Fibroblast of skin of left biceps (primary cell): ENCODE measurements at regions not wholly inside any gene's neighbourhood (a gene's known extent, or its start where the extent isn't known, plus 50 kb on each side); places are given as distances from the start of the nearest gene placed in this dataset.
"Not testable (repeated sequence)": the region's sequence is repeated elsewhere in the genome, so short reads cannot be mapped to it uniquely, and the experiment has no call there.

Source experiments
- DNase-seq, 2 experiments: peaks; one replicate each; pipeline ENCODE4 v3.0.0-alpha.2; 2013; ENCODE audit warnings: low read depth in 2 of 2

DNA sequence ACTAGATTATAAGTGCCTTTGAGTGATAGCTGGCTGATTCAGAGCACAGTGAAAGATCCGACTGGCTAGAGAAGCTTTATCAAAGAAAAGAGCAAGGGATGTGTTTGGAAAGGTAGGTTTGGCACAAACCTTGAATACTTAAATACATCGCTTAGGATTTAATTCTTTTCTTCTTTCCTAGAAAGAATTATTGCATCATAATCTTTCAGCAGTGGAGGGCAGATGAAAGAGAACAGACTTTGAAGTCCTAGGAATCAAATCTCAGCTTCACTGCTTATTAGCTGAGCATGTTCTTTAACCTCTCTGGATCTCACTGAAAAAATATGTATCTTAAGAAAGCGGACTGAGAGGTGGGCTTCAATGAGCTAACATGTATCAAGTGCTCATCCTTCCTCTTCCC, 122.8 kb downstream of the ZNF365 start:
- DNase-seq, result no peak

DNA sequence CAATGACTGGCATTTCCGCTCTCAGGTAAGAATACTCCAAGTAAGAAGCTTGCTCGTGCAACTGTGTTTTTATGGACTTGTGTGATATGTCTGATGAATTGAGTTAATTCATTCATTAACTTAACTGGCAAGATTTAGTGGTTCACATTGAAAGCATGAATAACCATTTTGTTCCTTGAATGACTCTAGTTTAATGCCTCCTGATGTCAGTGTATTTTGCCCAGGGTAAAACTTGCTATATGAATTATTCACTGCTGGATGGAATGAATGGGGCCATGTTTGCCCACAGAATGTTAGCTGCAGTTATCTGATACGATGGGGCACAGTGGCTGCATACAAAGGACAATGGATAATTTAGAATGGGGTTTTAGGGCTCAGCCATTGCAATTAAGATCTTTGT, 124.1 kb downstream of the ZNF365 start:
- no peak for DNase-seq

DNA sequence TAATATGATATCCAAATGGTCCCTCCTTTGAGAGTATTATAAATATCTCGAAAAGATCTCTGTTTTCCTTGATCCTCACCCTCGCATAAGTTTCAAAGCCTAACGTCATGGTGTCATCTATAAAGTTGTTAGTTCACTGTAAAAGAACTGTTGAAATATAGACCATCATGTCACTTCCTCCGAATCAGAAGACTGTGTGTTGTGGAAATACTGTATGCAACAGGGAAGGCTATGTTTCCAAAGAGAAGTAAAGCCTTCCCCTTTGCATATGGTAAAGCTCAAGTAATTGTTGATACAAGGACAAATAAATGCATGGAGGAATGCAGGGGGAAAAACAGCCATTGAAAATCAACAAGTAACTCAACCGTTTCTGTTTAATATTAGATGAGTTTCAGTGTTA, 125.9 kb downstream of the ZNF365 start:
- not testable (repeated sequence) for DNase-seq

DNA sequence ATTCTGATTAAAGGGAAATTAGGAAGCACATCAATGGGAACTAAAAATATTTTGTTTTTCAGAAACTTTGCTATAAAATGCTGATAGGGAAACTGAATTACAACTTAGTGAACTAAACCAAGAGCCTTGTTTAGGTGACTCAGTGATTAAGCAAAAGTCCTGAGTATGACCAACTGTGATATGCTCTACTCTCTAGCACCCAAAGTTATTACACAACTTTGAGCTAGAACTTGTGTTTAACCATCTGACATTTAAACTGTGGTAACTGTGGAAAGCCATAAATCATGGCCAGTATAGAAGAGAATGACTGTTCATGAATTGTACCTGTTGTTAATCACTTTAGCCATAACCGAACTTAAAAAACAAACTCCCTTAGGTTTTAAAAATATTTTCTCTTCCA, 127.4 kb downstream of the ZNF365 start:
- no peak for DNase-seq

DNA sequence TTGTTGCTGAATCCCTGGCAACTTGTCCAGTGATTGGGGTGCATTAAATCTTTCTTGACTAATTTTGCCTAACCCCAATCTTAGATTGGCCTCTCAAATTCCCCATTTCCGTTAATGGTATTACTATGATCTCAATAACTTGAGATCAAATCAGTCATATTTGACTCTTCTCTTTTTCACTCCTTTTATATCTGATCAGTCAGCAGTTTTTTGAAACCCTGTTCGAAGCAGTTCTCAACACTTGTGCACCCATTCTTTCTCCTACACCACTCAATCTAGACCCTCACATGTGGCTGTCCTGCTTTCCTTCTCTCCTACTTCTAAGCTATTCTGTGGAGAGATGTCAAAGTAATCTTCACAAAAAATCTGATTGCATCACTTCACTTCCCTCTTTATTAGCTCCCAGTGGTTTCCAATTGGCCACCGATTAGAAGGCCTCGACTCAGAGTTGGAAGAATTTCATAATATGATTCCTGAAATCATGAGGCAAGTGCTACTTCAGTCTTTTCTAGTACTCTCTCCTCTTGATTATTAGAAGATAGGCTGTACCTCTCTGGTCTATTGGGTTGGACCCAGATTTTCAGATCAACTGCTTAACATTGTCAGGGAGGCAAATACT, 128.9 kb downstream of the ZNF365 start:
- no peak for DNase-seq

DNA sequence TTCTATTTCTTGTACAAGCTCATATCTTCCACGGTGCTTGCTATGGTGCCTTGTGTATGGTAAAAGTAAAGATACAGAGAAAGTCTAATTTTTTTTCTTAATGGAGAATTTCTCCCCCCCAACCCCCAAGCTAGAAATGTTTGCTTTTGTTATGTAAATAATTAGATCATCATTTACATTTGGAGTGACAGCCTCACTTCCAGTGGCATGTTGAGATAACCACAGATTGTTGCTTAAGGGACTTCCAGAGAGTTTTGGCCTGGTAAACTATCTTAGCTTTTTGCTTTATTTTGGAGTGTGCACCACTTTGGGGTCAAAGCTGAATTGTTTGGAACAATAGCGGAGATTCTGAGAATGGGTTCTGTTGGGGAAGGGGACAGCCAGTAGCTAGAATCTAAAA, 129.7 kb downstream of the ZNF365 start:
- DNase-seq, result no peak

DNA sequence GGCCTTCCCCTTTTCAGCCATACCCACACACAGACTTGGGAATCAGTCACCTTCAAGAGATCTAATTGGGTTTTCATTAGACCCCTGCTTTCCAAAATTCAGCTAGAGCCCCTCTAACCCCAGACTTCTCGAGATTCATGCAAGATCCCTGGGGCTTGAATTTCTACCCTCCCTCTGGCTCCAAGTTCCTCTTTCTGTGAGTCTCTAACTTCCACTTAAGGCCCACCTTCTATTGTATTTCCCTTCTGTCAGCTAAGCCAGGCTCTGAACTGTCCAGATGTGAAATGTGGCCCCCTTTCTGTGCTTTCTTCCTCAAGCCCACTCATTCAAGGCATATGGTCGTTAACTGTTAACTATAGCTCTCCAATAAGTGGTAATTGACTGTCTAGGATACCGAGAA, 132.2 kb downstream of the ZNF365 start:
- DNase-seq, result no peak

DNA sequence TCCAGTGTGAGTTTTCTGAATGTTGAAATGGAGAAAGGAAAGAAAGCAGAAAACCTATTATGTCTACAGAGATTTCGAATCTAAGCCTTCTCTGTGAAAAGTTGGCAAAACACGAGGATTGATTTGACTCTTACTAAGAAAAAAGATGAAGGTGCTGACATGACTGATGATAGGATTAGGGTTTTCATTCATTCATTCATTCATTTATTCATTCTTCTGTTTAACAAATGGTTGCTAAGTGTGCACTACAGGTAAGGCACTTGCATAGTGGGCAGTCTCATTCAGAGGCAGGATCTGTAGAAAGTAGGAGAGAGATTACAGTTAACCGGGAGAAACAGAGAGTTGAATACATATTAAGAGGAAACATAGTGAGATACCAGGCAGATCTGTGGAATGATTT, 137.1 kb downstream of the ZNF365 start:
- no peak for DNase-seq

DNA sequence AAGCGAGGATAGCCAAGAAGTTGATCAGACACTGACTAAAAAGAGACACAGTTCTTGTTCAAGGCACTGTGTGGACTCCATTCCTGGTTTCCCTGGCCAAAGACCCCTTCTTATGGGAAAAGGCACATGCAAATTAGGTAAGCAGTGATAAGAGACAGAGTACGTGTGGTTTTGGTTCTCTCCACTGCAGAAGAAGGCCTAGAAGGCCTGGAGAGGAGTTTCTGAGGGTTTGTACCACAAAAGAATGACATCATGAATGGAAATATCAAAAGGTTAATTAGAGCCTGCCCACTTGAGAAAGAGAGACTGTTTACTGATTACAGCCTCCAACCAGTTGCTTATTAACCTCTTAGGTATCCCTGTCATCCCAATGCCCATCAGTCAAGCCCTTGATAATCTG, 137.5 kb downstream of the ZNF365 start:
- no peak for DNase-seq

DNA sequence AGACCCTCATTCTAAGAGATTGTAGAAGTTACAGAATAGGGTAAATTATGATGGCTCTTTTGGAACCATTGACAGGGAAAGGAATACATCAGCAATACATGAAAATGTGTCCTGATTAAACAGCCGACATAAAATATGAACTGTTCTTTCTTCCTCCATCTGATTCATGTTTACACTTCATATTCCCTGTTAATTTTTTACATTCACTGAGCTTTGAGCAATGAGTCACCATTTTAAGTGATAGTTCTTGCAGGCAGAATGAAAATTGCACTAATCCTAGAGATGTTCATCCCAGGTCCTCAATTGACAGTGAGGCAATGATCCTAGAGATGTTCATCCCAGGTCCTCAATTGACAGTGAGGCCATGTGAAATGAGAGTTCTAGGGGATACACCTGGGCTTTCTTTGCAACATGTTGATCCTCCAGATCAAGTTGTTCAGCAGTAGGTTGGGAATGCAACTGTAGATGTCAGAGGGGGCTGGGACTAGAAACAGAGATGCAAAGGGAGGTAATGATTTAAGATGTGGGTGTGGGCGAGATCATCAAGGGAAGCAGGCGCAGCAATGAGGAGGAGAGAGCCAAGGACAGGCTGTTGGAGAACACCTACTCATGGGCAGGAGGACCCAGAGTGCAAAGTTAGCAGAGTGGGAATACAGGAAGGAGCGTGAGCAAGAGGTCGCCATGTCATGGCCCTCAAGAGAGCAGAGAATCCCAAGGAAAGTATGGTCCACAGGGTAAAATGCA, 138.7 kb downstream of the ZNF365 start:
- no peak for DNase-seq

DNA sequence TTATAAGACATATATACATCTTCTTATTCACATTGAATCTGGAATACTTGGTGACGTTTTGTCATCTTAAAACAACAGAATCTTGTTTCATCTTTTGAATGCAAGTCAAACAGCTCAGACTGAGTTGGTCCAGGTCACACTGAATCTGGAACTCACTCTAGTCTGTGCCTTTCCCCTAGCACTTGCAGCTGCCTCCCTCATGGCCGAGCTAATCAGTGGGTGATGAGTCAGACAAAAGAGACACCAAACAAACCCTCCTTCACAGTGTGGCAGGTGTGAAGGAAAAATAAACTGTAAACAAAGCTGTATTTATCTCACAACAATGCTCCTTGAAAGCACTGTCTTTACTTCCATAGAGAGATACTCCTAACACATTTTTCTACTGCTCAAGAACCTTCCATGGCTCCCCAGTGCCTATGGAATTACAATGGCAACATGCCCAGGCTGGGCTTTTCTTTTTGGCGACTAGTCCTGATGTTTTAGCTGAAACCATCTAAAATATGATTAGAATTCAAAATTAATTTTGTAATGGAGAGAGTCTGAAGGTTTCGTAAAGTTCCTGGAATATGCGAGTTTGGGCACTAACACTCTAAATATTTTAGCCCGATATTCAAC, 140.0 kb downstream of the ZNF365 start:
- DNase-seq, result no peak

DNA sequence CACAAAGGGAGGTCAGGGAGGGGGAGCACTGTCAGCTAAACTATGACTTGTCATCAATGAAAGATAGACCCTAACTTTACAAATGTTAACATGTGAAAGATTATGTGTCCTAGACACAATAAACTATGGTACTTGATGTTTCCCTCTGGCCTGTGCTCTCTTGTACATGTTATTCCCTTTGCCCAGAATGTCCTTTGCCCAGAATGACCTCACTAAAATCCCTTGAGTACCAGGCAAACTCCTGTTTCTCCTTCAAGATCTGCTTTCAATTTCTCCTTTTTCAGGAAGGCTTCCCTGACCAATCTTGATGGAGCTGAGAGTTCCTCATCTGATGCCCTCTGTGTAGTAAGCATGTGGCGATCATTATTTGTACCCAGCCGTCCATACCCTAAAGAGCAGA, 143.1 kb downstream of the ZNF365 start:
- DNase-seq, result no peak

DNA sequence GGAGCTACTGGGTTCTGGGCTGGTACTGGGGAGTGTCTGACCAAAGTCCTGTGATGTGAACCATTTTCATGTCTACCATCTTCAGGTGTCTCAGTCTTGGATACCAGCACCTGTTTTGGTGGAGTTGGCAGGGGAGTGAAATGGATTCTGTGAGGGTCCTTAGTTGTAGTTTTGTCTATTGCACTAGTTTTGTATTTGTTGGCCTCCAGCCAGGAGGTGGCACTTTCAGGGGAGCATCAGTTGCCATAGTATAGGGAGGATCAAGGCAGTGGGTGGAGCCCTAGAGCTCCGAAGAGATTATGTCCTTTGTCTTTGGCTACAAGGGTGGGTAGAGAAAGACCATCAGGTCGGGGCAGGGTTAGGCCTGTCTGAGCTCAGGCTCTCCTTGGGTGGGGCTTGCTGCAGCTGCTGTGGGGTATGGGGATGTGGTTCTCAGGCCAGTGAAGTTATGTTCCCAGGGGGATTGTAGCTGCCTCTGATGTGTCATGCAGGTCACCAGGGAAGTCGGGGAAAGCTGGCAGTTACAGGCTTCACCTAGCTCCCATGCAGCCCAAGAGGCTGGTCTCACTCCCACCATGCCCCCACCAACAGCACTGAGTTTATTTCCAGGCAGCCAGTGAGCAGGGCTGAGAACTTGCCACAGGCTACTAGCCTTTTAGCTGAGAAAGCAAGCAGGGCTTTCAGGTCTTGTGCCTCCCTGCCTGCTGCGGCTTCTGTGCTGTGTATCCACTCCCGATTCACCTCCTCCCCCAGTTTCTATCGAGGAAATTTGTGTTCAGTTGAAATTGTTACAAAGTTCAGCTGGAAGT, 153.1 kb downstream of the ZNF365 start:
- no peak for DNase-seq

DNA sequence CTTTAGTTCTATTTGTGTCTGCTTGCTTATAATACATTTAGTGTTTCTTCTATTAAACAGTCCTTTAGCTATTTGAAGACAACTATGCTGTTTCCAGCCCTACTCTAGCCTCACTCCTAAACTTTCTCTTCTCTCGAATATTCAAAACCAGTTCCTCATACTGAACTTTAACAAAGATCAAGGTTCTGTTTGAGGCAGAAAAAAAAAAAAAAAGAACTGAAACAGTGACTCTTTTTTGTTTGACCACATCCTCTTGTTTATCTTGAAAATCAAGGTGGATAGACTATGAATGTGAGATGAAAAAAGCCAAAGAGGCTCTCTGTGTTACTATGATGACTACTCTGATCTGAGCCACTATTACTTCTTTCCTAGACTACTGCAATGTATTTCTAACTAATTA, 154.3 kb downstream of the ZNF365 start:
- DNase-seq, result no peak

DNA sequence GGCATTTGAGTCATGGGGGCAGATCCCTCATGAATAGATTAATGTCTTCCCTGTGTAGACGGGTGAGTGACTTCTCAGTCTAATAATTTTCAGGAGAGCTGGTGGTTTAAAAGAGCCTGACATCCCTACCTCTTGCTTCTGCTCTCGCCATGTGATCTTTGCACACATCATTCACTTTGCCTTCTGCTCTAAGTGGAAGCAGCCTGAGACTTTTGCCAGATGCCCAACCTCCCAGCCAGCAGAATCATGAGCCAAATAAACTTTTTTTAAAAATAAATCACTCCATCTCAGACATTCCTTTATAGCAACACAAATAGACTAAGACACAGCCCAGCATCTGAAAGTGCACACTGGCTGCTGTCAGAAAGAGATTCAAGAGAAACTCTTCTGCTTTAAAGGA, 155.2 kb downstream of the ZNF365 start:
- no peak for DNase-seq

DNA sequence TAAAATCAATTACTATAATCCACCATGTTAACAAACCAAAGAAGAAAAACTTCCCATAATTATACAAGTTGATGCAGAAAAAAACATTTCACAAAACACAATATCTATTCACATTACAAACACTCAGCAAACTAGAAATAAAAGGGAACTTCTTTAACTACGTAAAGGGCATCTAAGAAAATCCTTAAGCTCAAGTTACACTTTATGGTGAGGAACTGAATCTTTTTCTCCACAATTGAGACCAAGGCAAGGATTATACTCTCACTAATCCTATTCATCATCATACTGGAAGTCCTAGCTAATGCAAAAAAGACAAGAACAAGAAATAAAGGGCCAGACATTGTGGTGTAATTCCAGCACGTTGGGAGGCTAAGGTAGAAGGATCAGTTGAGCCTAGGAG, 159.9 kb downstream of the ZNF365 start:
- no peak for DNase-seq

DNA sequence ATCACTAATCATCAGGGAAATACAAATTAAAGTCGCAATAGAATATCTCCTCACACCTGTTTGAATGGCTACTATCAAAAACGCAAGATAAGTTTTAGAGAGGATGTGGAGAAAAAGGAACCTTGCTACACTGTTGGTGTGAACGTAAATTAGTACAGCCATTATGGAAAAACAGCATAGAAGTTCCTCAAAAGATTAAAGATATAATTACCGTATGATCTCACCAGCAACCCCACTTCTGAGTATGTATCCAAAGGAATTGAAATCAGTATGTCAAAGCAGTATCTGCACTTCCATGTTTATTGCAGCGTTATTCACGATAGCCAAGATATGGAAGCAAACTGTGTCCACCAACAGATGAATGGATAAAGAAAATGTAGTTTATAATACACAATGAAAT, 164.4 kb downstream of the ZNF365 start:
- DNase-seq, result no peak

DNA sequence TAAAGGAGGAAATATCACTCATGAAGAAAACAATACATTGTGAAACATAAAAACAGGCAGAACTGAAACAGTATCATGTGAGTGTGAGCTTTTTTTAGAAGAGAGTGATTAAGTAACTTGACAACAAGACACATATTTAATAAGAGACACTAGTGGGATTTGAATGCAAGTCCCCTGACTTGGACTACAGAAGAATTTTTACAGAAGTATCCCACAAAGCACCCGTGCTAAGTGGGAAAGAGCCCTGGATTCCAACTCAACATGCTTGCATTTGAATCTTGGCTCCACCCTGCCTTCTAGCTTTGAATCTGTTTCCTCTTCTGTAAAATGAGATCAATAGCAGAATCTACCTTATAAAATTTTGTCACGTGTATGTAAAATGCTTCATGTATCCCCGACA, 166.2 kb downstream of the ZNF365 start:
- no peak for DNase-seq

DNA sequence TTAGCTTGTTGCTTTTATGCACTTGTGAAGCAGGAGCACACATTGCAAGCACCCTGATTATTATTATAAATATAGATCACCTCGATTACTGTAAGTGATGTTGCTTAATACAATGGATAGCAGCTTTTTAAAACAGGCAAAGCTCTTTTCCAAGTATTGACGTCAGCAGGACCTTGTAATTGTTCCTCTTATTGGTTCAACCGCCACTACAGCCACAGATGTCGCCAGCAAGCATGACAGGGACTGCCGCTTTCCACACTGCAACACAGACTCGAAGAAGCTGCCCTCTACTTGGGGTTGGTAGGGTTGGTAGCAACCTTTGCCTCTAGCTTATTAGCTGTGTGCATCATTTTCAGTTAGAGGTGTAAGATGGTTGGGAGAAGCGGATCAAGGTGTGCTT, 167.6 kb downstream of the ZNF365 start:
- no peak for DNase-seq

DNA sequence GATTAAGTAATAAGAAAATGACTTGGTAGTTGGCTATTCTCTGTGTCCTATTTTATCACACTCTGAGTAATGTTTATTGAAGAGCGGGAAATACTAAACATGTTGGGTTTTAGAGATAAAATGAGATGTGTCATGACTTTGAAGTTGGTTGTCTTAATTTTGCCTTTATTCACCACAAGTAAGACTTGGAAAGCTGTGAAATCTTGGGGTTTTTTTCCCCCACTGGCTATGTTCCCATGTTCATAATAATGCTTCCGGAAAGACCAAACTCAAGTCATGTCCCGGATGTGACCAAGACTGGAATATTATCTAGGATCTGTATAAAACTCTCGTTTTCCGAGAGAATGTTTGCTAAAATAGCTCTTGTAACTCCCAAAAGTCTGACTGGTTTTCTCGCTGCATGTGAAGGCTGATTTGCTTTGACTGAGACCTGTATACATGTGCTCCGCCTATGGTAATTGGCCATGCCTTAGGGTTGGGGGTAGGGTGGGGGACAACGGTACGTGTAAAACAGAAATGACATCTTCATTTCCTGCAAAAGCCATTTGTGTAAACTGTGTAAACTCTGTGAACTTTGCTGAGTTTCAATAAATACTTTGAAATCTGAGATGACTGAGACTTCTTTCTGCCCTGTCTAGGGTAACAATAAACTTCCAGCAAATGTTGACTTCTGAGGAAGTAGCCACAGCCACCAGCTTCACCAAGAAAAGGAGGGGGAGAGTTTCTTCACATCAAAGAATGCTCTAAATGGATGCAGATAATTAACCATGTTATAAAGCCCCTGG, 169.6 kb downstream of the ZNF365 start:
- no peak for DNase-seq

DNA sequence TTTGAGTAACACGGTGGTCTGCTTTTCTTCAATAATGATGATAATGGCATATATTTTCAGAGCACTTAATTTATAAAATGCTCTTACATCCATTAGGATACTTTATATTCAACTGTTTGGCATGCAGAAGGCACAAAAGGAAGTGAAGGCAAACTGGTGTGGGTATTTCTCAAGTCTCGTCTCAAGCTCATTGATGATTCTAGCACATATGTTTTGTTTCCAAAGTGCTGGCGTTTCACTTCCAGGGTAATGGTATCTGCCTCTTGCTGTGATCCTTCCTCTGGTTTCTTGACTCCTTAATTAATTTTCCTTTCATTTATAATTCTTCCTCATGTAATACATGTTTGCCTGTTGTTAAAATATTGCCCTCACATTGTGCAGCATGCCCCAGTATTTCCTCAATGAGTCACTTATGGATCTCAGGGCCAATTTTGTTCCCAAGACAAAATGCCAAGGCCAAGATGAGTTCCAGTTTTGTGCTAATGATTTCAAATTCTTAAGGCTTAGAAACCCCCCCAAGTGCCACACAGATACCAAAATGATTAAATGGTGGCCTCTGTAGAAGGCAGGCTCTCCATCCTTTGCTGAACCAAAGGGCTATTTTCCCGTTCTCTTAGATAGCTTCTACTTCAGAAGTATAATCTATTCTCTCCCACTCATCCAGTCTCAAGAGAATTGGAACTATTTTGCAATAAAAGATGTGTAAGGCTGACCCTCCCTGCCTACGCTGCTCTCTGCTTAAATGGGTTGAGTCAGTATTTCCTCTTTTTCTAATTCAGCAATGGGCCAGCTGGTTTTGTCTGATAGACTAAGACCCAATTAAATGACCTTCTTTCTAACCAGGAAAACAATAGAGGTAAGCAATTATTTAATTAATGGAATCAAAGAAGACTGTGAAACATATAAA, 171.2 kb downstream of the ZNF365 start:
- DNase-seq, result peak; percentile 23 to 37
